OCI-M1 (cell line): ENCODE measurements at regions not wholly inside any gene's neighbourhood (a gene's known extent, or its start where the extent isn't known, plus 50 kb on each side); places are given as distances from the start of the nearest gene placed in this dataset.

Experiments used
- DNase-seq: peaks from one replicate; lab custom pipeline; 2025; lab: John Stamatoyannopoulos, UW

DNA sequence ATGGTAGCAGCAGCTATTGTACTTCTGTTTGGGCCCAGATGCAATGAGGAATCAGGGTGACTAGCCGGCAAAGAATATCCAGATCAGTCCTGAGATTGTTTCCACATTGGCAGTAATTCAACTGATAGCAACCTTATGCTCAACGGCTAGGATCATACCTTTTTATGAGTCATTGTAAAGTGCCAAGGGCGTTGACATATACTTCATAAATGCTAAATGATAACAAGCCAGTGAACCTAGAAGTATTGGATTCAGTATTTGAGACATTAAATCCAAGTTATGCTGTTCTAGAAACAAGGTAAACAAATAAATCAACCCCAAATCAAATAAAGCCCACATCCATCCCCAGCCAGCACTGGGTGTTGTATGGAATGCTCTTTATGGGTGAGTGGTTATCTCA lies 207.1 kb upstream of the ZFHX3 start:
- no peak for DNase-seq

- DNase-seq = no peak
These were observed 206.1 kb upstream of the ZFHX3 start for GRCh38 chr16:73253922-73254480.

GRCh38 chr16:73252446-73252845 lies 204.5 kb upstream of the ZFHX3 start:
- DNase-seq = no peak

- no peak for DNase-seq
These were observed 203.7 kb upstream of the ZFHX3 start for GRCh38 chr16:73251608-73252007.

GRCh38 chr16:73248316-73248715 lies 200.4 kb upstream of the ZFHX3 start:
- no peak for DNase-seq

GRCh38 chr16:73240920-73241319 lies 193.0 kb upstream of the ZFHX3 start:
- no peak for DNase-seq

DNA sequence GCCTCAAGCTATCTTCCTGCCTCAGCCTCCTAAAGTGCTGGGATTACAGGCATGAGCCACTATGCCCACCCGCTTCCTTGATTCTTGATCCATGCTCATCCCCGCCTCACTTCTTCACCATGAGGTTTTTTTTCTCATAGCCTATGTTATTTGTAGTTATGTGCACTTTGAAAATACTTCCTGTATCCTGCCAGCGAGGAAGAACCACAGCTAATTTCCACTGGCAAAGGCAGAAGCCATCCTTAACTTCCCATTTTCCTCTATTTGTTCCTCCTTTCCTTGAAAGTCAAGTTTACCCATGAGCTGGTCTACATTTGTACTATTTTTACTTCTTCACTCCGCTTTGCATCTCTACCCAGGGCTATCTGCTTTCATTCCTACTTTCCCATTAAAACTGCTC lies 189.7 kb upstream of the ZFHX3 start:
- DNase-seq = no peak

DNA sequence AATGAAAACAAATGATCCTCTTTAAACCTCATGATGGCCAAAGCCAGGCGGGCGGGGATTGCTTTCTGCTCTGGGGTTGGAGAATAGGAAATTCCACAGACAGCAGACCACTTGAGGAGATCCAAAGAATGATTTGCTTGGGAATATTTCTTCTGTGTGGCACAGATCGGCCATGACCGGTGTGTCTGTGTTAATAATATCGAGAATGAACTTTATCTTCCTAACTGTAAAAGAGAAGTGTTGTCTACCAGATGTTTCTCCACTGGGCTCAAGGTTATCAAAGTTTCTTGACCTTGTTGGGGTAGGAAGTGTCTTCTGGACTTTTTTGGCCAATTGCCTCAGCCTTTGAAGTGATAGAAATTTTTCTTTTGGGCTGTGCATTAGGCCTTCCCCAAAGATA lies 186.6 kb upstream of the ZFHX3 start:
- DNase-seq = no peak

DNA sequence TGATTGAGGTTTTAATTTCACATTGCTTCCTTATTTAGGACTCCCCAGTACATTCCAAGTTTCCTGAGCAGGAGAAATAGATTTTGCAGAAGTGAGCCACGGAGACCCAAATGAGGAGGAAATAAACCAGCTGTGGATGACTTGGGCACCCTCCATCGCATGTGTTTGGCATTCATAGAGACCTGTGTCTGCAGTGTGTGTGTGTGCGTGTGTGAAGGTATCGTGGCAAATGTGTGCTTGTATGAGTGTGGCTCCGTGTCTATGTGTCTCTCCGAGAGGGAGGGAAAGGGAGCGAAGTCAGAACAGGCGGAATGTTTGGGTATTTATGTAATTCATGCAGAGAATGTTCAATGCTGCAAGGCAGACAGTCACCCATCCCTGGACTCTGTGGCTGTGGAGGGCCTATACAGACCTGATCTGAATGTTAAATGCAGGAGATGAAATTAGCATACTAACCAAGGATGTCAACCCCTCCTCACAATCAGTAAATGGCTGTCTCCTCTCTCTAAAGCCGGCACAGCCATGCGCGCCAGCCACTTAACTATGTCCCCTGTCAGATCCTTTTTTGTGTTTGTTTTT lies 186.0 kb upstream of the ZFHX3 start:
- no peak for DNase-seq

GRCh38 chr16:73233329-73233765 lies 185.4 kb upstream of the ZFHX3 start:
- DNase-seq = no peak

GRCh38 chr16:73232555-73233328 lies 184.8 kb upstream of the ZFHX3 start:
- DNase-seq = no peak

DNA sequence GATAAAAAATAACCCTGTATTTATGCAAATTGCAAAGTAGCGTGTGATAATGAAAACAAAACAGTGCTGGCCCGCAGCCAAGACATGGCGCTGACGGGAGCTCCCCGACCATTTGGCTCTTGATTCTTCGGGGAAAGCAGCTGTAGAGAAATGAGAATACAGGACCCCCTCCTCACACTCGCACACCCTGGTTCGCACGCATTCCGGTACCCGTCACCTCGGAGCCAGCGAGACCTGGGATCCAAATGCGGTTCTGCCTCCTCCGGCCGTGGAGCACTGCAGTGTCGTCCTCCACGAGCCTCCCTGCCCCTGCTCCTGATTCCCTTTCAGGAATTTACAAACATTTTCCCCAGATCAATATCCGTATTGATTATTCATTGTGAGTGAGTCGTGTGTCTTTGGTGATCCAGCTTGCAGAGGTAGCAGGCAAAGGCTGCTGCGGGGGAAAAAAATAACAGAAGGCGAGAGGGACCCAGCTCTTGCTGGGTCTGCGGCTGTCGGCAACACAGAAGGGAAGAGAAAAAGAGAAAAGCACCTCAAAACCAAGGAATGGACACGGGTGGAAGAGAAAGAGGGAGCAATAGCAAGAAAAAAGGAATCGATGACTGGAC lies 184.1 kb upstream of the ZFHX3 start:
- DNase-seq = no peak

DNA sequence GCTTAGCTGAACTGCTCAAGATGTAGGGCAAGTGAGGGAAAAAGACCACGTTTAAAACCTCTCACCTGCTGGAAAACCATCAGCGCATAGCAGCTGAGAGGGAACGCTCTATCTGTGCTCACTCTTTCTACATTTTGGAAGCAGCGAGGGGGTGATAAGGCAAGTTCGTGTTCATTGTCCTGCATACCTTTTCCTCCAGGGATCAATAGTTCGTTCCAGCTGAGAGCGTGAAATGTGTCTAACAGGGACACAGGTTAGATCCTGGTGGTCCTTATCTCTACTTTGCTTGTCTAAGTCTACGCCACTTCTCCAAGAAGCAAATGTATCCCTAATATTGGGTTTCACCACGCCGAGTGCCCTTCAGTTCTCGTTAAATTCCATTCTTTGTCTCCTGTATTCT lies 183.5 kb upstream of the ZFHX3 start:
- DNase-seq = no peak

DNA sequence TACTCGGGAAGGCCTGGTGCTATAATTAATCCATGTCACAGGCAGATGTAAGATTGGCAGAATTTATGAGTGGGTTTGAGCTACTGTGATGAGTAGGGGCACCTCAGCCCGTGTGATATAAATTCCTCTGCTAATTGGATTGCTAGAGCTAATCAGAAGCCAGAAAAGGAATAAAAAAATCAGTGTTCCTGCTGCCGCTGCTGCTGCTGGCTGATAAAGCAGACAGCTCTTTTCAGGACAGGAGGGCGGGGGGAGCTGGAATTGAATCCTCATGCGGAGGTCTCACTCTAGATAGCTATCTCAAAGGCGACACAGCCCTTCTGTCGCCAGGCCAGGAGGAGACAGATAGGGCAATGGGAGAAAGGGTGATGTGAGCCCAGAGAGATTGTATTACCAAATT lies 182.7 kb upstream of the ZFHX3 start:
- DNase-seq = no peak

DNA sequence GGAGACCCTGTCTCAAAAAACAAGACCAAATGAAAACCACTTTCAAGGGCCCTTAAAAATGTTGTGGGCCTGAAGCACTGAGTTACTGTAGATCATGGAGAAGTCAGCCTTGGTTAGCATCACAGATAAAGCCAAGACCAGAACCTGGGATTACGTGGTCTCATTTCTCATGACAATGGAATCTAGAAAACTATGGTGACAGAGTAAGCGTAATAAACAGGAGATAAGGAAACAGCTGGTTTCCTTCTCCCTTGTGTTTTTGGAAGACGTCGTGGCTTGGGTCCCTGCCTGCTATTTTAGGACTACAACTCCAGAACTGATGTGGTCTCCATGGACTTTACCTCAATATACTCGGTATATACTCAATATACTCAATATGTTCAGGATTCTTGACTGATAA lies 180.7 kb upstream of the ZFHX3 start:
- DNase-seq = no peak

DNA sequence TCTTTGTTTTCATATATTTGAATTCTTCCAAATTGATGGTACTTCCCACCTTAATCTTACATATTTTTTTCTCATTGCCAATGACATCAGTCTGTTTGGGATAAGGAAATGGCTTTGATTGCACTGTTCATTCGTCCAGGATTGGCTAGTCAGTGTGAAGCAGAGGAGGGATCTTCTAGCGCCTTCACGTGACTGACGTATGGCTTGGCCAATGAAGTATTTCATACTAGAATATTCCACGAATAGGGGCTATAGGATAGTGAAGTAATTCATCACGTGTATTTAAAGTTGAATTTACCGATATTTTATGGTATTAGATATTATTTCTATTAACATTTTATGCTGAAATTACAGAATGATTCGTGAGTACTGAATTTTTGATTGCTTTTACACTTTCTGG lies 178.7 kb upstream of the ZFHX3 start:
- DNase-seq = no peak

DNA sequence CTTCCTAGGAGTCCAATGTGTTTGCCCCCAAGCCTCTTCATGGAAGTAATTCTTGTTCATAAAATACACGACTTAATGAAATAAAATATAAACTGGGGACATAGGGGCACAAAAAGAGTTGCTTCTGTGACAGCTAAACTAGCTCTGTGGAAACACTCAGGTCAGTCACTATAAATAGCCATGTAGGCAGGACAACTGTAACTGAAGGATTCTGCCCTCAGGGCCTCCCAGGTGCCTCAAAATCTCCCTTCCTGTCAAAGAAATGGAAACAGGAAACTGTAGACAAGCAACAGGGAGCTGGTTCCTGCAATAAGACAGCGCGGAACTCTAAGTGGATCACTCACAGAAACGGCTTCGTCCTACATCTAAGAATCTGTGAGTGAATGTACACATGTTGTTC lies 178.1 kb upstream of the ZFHX3 start:
- DNase-seq = no peak

- no peak for DNase-seq
These were observed 172.9 kb upstream of the ZFHX3 start for GRCh38 chr16:73220836-73221235.

- no peak for DNase-seq
These were observed 171.2 kb upstream of the ZFHX3 start for GRCh38 chr16:73219176-73219575.

DNA sequence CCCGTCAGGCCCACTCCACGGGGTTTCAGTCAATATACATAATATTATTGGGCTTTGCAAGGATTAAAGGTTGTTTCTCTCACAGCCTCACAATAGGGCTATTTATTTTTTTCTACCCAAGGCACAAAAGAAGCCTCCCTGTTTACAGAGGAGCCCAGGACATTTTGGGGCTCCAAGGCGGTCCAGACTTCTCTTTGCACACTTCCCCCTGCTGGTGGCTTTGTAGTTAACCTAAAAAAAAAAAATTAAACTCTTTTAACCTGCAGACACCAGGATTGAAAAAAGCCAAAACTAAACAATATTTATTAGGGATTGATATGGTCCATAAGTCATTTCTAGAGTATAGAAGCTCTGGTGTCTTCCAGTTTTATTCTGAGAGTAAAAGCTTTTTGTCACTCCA lies 169.7 kb upstream of the ZFHX3 start:
- DNase-seq = no peak

GRCh38 chr16:73216932-73217331 lies 169.0 kb upstream of the ZFHX3 start:
- no peak for DNase-seq

DNA sequence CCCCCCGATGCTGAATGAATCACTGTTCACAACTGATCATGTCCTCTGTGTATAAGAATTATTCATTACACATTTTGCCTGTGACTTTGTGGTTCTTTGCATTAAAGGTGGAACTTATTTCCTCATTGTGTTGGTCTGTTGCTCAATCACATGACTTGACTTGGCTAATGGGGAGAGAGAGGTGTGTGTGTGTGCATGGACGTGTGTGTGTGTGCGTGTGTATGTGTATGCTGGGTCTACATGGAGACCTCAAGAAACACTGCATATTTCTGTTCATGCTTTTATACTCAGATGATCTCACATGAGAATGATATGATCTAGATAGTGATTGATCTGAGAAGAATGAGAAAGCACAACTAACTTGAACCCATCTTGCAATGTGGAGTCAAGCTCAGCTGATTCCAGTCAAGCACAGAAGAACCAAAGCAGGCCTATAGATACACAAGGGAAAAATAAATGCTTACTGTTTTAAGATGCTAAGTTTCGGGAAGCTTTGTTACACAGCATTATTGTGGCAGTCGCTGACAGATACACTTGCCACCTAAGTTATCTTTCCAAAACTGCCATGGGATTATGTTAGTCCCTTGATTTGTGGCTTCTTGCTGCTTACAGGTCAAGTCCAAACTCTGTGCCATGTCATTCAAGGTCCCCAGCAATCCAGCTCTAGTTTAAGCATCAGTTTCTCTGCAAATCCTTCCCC lies 167.9 kb upstream of the ZFHX3 start:
- DNase-seq = no peak
